GM18951 (cell line): ENCODE measurements at regions not wholly inside any gene's neighbourhood (a gene's known extent, or its start where the extent isn't known, plus 50 kb on each side); places are given as distances from the start of the nearest gene placed in this dataset.

Experiments used
- POLR2A ChIP-seq: IDR thresholded peaks from 4 replicates; pipeline ENCODE4 v1.6.1; 2011; ENCODE audit warnings: mild to moderate bottlenecking; ENCODE audit not compliant: insufficient read length, insufficient read depth; ENCODE audit errors: extremely low read depth
- in situ Hi-C: fragments of 300-500 bp; cut with MboI; formaldehyde crosslinking; loops from one replicate; pipeline ENCODE4 v1.12.0; 2022; ENCODE audit warnings: low sequenced_read_pairs, mixed read lengths, inconsistent platforms; ENCODE audit not compliant: unreplicated experiment

- in situ Hi-C loops: no loop called here
- no peak for TF ChIP-seq POLR2A
Observed at GRCh38 chr3:99502871-99503270, 135.5 kb upstream of the COL8A1 start.

GRCh38 chr3:99500485-99500884 is 137.9 kb upstream of the COL8A1 start:
- in situ Hi-C loops: no loop called here
- TF ChIP-seq POLR2A: no peak

GRCh38 chr3:99499235-99500158 is 138.9 kb upstream of the COL8A1 start:
- TF ChIP-seq POLR2A: no peak
- in situ Hi-C loops: no loop called here

- in situ Hi-C loops: no loop called here
- TF ChIP-seq POLR2A: no peak
Observed at GRCh38 chr3:99498550-99499234, 139.7 kb upstream of the COL8A1 start.

- no peak for TF ChIP-seq POLR2A
- in situ Hi-C loops: no loop called here
Observed at GRCh38 chr3:99487894-99488293, 150.5 kb upstream of the COL8A1 start.

GRCh38 chr3:99485286-99485685 is 153.1 kb upstream of the COL8A1 start:
- TF ChIP-seq POLR2A: no peak
- in situ Hi-C loops: no loop called here

- TF ChIP-seq POLR2A: no peak
- in situ Hi-C loops: no loop called here
Observed at GRCh38 chr3:99484871-99485270, 153.5 kb upstream of the COL8A1 start.

- in situ Hi-C loops: no loop called here
- TF ChIP-seq POLR2A: no peak
Observed at GRCh38 chr3:99483841-99484240, 154.6 kb upstream of the COL8A1 start.

- TF ChIP-seq POLR2A: no peak
- in situ Hi-C loops: no loop called here
Observed at GRCh38 chr3:99482191-99482590, 156.2 kb upstream of the COL8A1 start.

GRCh38 chr3:99481561-99481960 is 156.8 kb upstream of the COL8A1 start:
- in situ Hi-C loops: no loop called here
- no peak for TF ChIP-seq POLR2A

- no peak for TF ChIP-seq POLR2A
- in situ Hi-C loops: no loop called here
Observed at GRCh38 chr3:99479768-99480167, 158.6 kb upstream of the COL8A1 start.

- in situ Hi-C loops: no loop called here
Observed at GRCh38 chr3:99477650-99478049, 160.7 kb upstream of the COL8A1 start.

GRCh38 chr3:99475229-99475628 is 163.2 kb upstream of the COL8A1 start:
- in situ Hi-C loops: no loop called here
- TF ChIP-seq POLR2A: no peak

More at GRCh38 chr3:99477650-99478049, 160.7 kb upstream of the COL8A1 start:
- TF ChIP-seq POLR2A: no peak

- in situ Hi-C loops: no loop called here
- TF ChIP-seq POLR2A: no peak
Observed at GRCh38 chr3:99474776-99475175, 163.6 kb upstream of the COL8A1 start.
